Right hindlimb (tissue), 1 donor: ENCODE measurements at regions not wholly inside any gene's neighbourhood (a gene's known extent, or its start where the extent isn't known, plus 50 kb on each side); places are given as distances from the start of the nearest gene placed in this dataset.
A peak's percentile ranks its signal among the peaks of the same experiment; 100 is the strongest.

Experiments used
- DNase-seq: peaks from one replicate; pipeline ENCODE4 v3.0.0-alpha.2; 2018

DNA sequence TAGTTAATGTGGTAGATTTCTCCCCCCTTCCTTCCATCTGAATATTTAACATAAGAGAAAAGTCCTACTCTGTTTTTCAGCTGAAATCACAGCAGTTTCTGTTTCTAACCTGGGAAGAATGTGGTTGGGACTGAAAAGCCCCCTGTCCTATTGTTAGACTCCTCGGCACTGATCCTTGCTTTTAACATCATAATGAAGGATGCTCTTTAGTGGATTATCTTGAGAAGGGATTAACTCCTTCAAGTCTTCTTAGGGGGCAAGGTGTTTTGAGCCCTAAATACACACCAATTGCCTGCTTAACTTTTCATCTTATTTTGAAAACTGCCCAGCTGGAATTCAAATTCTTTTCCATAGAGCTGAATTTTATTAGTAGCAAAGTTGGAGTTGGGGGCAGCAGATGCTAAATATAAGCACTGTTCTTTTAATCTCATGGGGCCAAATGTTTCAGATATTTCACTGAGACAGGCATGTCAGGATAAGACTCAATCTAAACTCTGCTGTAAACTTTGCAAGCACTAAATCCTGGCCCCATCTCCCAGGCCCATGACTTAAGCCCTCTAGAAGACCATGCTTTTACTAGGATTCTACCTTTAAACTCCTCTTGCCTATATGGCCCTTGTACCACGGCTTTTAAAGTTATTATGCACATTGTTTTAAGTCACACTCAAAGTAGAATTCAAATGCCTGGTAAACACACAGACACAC, 243.2 kb upstream of the NR2F2 start:
- DNase-seq = no peak

DNA sequence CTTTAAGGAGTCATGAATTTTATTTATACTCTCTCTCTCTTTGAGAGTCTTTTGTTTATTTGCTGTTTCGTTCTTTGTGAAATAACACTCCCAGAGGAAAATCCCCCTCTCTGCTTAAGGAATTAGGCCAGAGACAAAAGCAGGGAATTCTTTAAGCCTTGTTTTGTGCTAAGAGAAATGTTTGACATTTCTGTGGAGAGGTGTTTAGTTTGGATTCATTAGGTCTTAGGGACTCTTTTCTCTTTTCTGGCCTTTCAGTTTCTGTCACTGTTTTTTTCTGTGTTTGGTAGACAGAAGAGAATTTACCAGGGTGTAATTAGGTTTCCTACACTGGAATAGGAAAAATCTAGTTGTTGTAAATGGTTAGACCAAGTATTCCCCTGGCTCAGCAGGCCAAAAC, 241.8 kb upstream of the NR2F2 start:
- no peak for DNase-seq

DNA sequence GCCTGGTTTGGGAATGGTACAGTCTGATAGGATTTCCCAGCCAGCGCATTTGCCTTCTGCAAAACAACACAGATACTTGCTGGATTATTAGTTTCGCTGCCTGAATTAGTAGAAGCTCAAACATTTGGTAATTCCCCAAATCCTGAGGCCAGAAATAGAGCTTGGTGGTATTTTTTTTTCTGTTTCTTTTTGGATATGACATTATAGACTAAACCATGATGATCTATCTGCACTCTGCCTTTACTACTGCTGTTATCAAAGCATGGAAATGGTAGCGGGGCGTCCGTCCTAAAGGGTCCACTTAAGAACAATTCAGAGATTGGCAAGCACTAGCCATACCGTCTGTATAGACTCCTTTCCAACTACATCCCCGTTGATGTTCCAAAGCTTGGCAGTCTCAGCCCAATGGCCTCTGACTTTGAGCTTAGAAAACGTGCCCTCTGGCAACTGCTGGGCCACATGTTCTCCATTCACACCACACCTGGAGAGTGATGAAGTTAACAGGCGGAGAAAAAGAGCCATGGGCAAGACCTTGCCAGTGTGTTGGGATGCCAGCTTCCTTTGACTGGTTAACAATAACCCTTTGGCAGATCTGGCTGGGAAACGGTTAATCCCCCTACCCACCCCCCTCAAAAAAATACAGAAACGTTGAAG, 241.0 kb upstream of the NR2F2 start:
- no peak for DNase-seq

DNA sequence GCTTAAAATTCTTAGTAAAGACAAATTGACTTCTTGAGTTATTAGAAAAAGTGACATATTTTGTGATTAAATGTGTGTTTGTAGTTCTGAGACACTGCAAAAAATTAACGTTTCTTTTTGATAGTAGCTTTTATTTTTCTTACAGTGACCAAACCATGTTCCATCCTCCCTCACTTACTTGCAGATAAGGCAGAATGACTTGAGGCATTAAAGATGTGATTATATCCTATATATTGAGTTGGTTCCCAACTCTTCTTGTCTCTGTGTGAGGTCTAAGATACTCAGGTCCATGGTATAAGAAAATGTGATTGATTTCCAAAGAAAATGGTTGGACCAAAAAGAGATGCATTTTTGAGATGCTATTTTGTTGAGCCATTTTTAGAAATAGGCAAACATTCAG, 238.3 kb upstream of the NR2F2 start:
- DNase-seq = no peak

DNA sequence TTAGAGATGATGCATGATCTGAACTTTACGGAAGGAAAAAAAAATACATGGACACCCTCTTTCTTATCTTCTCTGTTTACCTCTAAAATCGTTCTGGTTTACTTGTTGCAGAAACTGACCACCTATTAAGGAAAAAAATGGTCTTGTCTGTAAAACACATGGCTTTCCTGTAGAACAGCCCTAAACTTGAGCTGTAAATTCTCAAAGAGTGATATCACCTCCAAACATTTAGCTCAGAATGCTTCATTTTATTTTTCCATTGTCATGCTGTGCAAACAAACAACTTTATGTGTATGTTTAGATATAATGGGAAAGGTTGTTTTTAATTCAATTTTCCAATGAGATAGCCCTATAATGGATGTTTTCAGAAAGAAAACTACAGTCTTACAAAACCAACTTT, 237.4 kb upstream of the NR2F2 start:
- DNase-seq = no peak

DNA sequence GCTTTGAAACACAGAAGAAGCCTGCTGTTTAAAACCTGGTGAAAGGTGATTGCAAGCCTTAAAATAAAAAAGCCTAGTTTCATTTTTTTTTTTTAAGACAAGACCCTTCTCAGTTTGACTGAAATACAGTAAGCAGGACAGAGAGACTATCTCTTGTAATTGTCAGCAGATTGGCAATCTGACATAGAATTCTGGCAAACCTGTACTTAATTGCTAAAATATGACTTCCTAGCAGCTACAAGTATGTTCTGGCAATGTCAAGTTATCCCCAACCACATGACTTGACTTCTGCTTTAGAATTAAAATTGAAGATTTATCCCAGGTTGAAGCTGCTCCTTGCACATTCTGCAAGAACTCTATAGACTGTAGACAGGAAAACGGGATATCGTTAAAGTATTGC, 232.8 kb upstream of the NR2F2 start:
- DNase-seq = no peak

DNA sequence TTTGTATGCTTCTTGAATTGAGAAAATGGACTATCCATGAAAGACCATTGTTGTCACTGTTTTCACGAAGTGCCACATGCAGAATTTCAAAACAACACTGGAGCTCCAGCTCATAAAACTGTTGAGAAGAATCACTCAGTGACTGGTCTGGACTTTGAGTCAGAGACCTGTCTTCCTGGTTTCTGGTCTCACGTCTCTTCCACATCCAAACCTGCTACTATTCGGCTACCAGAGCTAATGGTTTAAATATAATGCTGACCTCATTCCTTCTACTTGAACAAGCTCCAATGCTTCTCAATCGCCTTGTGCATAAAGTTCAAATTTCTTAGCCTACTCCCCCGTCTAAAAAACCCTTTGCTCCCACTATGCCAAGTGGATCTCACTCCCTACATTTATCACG, 227.9 kb upstream of the NR2F2 start:
- no peak for DNase-seq

DNA sequence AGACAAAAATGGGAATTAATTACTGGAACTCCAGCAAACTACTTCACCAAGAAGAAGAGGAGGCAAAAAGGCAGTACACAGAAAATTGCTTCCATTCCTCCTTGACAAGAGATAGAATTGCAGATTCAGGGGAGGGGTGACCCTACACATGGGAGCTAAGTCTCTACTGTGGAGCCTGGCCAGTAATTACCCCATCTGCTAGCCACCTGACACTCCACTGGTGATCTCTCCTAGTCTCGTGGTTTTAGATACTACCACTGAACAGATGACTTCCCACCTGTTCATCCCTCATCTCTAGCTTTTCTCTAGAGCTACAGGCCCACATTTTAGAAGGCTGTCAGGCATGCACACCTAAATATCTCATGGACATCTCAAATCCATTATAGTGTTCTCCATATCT, 224.3 kb upstream of the NR2F2 start:
- no peak for DNase-seq

DNA sequence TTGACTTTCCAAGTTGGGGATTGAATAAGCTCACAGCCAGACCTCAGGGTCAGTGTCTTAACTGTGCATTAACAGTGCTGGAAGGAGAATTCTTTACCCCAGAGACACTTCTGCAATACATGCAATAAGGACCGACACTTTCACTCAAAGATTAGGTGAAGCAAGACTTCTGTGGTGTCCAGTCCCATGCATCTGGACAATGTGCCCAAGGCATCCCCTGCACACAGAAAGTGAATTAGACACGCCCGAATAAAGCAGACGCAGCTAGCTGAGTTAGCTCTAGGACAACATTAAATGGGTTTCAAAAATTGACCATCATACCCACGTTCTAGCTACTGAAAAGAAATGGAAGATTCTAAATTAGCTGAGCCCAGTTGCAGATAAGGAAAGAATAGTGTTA, 223.9 kb upstream of the NR2F2 start:
- DNase-seq = no peak

DNA sequence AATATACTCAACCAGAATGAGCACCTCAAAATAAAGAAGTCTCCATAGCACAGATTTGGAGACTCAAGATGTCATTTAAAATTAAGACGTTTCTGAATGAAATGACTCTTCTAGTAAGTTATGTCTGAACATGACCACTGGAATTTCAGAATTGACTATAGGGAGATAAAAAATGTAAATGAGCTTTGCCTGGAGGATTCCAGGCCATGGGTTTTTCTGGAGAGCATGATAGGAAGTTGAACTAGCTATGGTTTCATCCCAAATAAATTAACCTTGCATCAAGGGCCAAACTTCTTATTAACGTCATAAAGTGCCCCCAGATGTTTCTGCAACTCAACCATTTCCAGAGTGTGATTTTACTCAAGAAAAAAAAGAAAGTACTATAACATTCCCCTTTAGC, 222.6 kb upstream of the NR2F2 start:
- no peak for DNase-seq

DNA sequence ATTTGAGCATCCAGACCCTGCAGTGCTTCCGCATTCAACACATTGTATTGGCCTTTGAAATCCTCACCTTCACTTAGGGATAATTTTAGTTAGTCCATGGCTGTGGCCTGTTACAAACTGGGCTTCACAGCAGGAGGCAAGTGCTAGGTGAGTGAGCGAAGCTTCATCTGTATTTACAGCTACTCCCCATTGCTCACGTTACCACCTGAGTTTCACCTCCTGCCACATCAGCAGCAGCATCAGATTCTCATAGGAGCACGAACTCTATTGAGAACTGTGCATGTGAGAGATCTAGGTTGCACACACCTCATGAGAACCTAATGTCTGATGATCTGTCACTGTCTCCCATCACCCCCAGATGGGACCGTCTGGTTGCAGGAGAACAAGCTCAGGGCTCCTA, 222.1 kb upstream of the NR2F2 start:
- no peak for DNase-seq

DNA sequence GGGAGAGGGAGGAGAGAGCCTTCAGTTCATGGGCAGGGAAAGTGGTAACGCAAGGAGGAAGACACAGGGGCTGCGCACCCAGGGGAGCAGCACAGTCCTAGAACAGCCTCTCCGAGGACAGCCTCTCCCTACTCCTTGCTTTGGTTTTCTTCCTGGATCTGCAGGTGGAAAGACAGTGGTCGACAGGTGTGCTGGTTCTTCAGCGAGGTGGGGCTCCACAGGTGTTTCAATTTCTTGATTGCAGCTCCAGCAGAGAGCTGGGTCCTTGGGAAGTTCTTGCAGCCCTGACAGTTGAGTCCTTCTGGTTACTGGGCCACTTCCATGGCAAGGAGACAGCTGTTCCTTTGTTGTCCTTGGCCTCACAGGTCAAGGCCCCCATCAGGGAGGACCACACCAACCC, 220.7 kb upstream of the NR2F2 start:
- DNase-seq = no peak

DNA sequence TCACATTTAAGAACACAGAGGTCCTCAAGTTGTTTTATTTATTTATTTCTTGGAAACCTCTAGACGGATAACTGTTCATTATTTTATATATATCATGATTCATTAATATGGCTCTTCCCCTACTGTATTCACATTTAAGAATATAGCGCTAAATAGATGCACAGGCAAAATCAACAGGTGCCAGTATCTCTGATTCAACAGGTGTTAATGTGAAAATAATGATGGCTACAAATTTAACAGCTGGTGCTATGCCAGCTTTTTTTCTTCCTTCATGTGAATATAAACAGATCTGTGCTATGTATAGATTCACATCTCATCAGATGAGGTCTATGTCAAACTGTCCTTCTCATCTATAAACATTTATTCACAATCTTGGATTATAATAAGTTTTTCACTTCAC, 218.5 kb upstream of the NR2F2 start:
- DNase-seq = no peak

DNA sequence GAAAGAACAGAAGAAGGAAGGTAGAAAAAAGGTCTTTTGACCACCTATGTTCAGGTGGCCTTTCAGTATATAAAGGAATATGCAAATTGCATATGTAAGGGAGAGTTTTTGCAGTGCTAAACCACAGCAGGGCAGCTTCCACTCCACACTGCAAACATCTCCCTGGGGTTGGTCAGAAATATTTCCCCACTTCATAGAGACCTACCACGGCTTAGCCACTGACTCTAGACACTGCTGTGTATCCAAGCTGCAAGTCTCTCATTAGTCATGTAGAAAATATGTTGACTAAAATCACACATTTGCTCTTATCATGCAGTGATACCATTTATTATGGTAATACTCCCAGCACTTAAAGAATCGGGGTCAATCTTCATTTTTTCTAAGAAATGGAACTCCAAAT, 214.9 kb upstream of the NR2F2 start:
- DNase-seq = no peak

DNA sequence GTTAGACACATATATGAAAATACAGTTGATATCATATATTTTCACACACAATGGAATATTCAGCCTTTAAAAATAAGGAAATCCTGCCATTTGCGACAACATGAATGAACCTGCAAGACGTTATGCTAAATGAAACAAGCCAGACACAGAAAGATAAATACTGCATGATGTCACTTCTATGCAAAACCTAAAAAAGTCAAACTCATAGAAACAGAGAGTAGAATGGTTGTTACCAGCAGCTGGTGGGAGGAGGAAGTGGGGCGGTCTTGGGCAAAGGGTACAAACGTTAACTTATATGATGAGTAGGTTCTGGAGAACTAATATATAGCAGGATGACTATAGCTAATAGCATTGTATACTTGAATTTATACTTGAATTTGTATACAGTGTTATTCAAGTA, 213.2 kb upstream of the NR2F2 start:
- DNase-seq = no peak

DNA sequence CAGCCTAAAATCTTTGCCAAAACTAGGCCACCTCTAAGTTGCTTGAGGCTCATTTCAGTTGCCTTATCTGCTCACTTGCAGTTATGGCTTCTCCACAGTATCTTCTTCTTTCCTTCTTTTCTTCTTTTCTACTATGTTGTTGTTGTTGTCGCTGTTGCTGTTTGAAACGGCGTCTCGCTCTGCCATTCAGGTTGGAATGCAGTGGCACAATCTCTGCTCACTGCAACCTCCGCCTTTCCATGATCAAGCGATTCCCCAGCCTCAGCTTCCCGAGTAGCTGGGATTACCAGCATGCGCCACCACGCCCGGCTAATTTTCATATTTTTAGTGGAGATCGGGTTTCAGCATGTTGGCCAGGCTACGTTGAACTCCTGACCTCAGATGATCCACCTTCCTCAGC, 210.8 kb upstream of the NR2F2 start:
- DNase-seq = peak; percentile 18

DNA sequence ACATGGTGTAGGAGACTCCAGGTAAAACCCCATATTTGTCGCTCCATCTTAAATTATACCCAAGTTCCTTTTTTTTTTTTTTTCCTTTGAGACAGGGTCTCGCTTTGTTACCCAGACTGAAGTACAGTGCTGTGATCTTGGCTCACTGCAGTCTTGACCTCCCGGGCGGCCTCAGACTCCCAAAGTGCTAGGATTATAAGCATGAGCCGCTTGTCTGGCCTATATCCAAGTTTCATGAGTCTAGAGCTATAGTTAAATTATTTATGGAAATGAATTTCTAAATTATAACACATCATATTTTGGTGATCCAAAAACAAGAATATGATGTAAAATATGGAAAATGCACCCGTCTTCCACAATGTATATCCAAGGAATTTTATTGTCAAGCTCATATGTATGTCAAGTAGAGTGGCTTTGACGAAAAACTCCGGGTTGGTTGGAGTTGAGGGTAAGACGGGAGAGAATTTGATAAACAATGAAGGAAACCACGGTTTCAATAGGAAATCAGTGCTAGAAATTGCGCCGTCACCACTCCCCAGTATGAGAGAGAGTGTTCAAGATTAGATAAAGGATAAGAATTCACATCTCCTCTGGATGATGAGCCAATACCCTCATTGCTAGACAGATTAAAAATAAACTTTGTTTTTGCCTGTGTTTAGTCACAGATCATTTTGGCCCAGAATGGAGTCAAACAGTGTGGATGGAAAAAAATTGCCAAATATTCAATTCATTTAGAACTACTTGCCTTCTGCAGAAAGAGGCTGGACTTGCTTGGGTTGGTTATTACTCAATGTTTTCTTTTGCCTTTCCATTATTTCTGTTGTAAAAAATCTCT, 209.2 kb upstream of the NR2F2 start:
- no peak for DNase-seq

DNA sequence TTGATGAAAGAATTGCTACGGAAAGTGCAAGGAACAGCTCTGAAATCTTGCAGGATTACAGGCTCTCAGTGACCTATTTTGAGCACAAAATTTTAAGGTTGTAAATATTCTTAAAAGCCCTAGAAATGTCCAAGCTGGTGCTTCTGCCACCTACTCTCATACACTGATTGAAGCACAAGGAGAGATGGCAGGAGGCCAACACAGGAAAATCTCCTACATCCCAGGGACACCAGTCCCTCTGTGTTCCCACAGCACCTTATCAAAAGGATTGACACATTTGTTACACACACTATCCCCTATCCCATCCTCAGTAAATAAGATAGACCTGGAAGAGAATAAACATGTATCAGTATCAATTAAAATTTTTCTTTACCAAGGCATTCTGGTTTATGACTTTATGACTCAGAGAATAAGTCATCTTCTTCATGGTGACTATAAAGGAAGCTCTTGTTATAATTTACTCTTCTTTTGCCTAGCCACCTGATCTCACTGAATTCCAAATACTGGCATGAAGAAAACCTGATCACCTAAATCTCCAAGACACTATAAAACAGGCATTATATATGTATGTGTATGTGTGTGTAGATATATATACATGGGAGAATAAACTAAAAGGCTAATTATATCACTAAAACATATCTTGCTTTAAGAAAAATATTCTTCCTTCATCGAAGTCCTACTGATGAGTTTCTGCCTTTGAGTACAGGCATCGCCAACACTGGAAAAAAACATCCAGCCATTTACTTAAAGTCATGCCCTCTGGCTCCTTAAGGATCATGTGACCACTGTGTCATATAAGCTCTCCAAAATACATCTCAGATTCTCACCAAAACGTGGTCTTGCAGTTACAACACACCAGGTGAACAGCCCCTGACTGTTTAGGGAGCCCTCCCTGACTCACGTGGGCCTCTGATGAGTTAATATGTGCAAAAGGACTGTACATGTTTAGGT, 208.1 kb upstream of the NR2F2 start:
- no peak for DNase-seq

DNA sequence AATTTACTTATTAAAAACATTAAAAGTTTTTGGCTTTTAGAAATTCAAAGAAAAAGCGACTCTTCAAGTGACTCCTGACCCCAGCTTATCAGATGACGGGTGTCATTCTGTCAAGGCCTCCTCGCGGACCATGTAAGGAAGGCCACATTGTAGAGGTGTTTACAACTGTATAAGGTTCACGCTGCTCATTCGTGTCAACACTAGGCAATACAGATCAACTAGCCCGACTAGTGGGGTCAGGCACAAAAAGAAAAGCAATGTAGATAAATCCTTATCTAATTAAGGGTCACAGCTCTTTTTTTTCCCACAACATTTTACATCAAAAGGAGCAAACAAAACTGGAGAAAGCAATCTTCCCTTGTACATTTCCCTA, 207.5 kb upstream of the NR2F2 start:
- no peak for DNase-seq

DNA sequence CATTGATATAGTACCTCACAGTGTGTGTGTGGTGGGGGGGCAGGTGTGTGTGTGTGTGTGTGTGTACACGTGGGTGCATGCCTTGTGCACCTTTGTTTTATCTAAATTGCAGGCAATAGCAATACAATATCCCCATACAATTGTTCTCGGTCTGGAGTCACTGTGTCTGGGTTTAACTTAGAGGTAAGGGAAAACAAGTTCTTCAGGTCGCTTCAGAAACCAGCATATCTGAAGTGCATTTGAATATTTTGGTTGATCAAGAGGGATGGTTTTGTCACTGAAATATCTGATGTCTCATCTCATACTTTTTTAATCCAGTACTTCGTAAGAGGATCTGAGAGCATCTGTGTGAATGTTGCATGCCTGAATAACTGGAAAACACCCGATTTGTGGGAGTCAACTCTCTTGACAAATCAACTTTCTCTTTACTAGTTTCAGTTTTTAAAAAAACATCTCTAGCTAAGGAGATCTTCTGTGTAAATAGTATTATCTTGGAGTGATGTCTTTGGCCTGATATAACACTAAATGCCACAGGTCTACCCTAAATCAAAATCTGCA, 206.8 kb upstream of the NR2F2 start:
- no peak for DNase-seq

DNA sequence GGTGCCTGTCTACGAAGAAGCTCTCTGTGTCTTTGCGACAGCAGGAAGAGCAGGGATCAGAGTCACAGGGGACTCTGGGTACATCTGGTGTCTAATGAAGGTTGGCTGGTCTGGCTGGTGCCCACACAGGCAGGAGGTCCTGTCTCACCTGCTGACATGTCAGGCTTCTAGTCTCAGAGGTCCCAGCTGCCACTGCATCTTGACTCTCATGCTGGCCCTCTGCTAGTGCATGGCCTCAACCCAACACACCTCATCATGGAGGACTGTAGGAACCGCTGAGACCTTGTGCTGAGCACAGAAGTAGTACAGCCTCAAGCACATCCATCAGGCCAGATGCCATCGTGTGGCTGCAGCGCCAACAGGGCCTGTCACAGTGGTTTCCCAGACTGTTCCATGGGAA, 206.1 kb upstream of the NR2F2 start:
- DNase-seq = no peak

DNA sequence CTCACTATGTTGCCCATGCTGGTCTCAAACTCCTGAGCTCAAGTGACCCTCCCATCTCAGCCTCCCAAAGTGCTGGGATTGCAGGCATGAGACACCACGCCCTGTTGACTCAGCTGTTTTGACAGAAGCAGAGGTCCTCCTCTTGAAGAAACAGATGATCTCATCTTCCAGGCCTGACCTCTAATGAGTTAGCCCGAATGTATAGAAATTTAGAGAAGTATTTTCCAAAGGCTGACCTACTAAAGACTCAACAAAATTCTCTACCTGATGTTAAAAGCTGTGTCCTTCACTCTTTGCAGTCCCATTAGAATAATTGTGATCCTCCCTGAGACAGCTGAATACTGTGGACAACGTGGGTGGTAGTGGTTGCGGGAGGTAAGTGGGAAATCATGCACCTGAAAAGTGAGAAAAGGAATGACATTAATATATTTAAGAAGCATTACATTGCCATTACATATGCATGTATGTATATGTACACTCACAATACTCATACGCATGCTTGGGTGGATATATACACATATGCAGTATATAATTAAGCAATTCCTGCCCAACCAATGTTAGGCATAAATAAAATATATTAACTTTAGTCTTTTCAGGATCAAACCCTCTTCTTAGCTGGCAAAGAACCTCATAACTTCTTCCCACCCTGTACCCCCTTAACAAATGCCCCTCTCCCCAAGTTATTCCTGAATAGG, 204.6 kb upstream of the NR2F2 start:
- no peak for DNase-seq
